H9 (cell line): ENCODE measurements at regions not wholly inside any gene's neighbourhood (a gene's known extent, or its start where the extent isn't known, plus 50 kb on each side); places are given as distances from the start of the nearest gene placed in this dataset.

Source experiments
- DNase-seq: peaks from one replicate; pipeline ENCODE4 v3.0.0-alpha.2; 2017
- H2AFZ ChIP-seq: one replicate; pipeline ENCODE4 v1.6.1; 2013; ENCODE audit warnings: mild to moderate bottlenecking, low read length, control low read depth, moderate library complexity
- H2AK5ac ChIP-seq: 2 replicates; pipeline ENCODE4 v1.6.1; 2013; ENCODE audit warnings: low read length, control low read depth, mixed read lengths; ENCODE audit not compliant: insufficient read length
- H2BK120ac ChIP-seq: one replicate; pipeline ENCODE4 v1.6.1; 2013; ENCODE audit warnings: low read depth, mild to moderate bottlenecking, low read length, control low read depth, inconsistent platforms; ENCODE audit not compliant: poor library complexity, severe bottlenecking
- H2BK12ac ChIP-seq: 2 replicates; pipeline ENCODE4 v1.6.1; 2013; ENCODE audit warnings: low read length, control low read depth, mixed read lengths, low read depth; ENCODE audit not compliant: insufficient read length
- H2BK15ac ChIP-seq: 2 replicates; pipeline ENCODE4 v1.6.1; 2013; ENCODE audit warnings: low read depth, low read length, control low read depth
- H2BK20ac ChIP-seq: one replicate; pipeline ENCODE4 v1.6.1; 2013; ENCODE audit warnings: low read depth, mild to moderate bottlenecking, low read length, control low read depth, inconsistent platforms; ENCODE audit not compliant: poor library complexity, severe bottlenecking
- H2BK5ac ChIP-seq: 2 replicates; pipeline ENCODE4 v1.6.1; 2013; ENCODE audit warnings: low read length, control low read depth, mixed read lengths; ENCODE audit not compliant: insufficient read length
- H3K14ac ChIP-seq: 2 replicates; pipeline ENCODE4 v1.6.1; 2013; ENCODE audit warnings: low read length, control low read depth; ENCODE audit not compliant: insufficient read depth
- H3K18ac ChIP-seq: 2 replicates; pipeline ENCODE4 v1.6.1; 2013; ENCODE audit warnings: low read depth, mild to moderate bottlenecking, mixed read lengths, low read length, control low read depth; ENCODE audit not compliant: insufficient read length
- H3K23ac ChIP-seq: 2 replicates; pipeline ENCODE4 v1.6.1; 2013; ENCODE audit warnings: low read length, control low read depth, mixed read lengths, low read depth; ENCODE audit not compliant: insufficient read length
- H3K23me2 ChIP-seq: 2 replicates; pipeline ENCODE4 v1.6.1; 2013; ENCODE audit warnings: low read depth, mild to moderate bottlenecking, mixed read lengths, low read length, control low read depth; ENCODE audit not compliant: insufficient read length, poor library complexity, severe bottlenecking
- H3K27ac ChIP-seq: 2 replicates; pipeline ENCODE4 v1.5.1; 2013; ENCODE audit warnings: low read length, control low read depth, mixed read lengths, low read depth; ENCODE audit not compliant: insufficient read length
- H3K27me3 ChIP-seq: 2 replicates; pipeline ENCODE4 v1.6.1; 2013; ENCODE audit warnings: low read length, control low read depth, inconsistent platforms; ENCODE audit not compliant: insufficient read depth
- H3K4ac ChIP-seq: 2 replicates; pipeline ENCODE4 v1.6.1; 2013; ENCODE audit warnings: low read depth, mild to moderate bottlenecking, control low read depth, inconsistent platforms, low read length, moderate library complexity
- H3K4me1 ChIP-seq: 2 replicates; pipeline ENCODE4 v1.6.1; 2013; ENCODE audit warnings: low read length, control low read depth, inconsistent platforms; ENCODE audit not compliant: insufficient read depth
- H3K4me2 ChIP-seq: 2 replicates; pipeline ENCODE4 v1.6.1; 2013; ENCODE audit warnings: low read length, control low read depth, mixed read lengths; ENCODE audit not compliant: insufficient read length, insufficient read depth
- H3K56ac ChIP-seq: 2 replicates; pipeline ENCODE4 v1.6.1; 2013; ENCODE audit warnings: low read depth, mild to moderate bottlenecking, mixed read lengths, low read length, control low read depth; ENCODE audit not compliant: insufficient read length
- H3K79me1 ChIP-seq: 2 replicates; pipeline ENCODE4 v1.6.1; 2013; ENCODE audit warnings: low read depth, mild to moderate bottlenecking, moderate library complexity, low read length, control low read depth, inconsistent platforms; ENCODE audit not compliant: insufficient read depth, poor library complexity, severe bottlenecking
- H3K79me2 ChIP-seq: 2 replicates; pipeline ENCODE4 v1.6.1; 2013; ENCODE audit warnings: low read length, control low read depth, inconsistent platforms; ENCODE audit not compliant: insufficient read depth
- H3K9ac ChIP-seq: 2 replicates; pipeline ENCODE4 v1.6.1; 2013; ENCODE audit warnings: low read length, control low read depth, mixed read lengths; ENCODE audit not compliant: insufficient read length; ENCODE audit errors: extremely low read depth
- H3K9me3 ChIP-seq: one replicate; pipeline ENCODE4 v1.6.1; 2013; ENCODE audit warnings: low read depth, low read length, inconsistent platforms; ENCODE audit not compliant: control insufficient read depth
- H3T11ph ChIP-seq: one replicate; pipeline ENCODE4 v1.6.1; 2013; ENCODE audit warnings: mild to moderate bottlenecking, low read length, control low read depth, inconsistent platforms
- H4K20me1 ChIP-seq: one replicate; pipeline ENCODE4 v1.6.1; 2013; ENCODE audit not compliant: control insufficient read depth, insufficient read length, insufficient read depth
- H4K5ac ChIP-seq: 2 replicates; pipeline ENCODE4 v1.6.1; 2013; ENCODE audit warnings: low read depth, mild to moderate bottlenecking, mixed read lengths, low read length, control low read depth; ENCODE audit not compliant: insufficient read length
- H4K8ac ChIP-seq: replicated peaks from 2 replicates; pipeline ENCODE4 v1.6.1; 2013; ENCODE audit warnings: low read length, control low read depth, mixed read lengths, low read depth; ENCODE audit not compliant: insufficient read length
- H4K91ac ChIP-seq: 2 replicates; pipeline ENCODE4 v1.6.1; 2013; ENCODE audit warnings: low read depth, mild to moderate bottlenecking, moderate library complexity, mixed read lengths, low read length, control low read depth; ENCODE audit not compliant: insufficient read length
- H3K27ac Mint-ChIP-seq, 3 experiments: 2 replicates in 2 of 3; 3 replicates in 1 of 3; pipeline ENCODE4 v1.8.0; 2020 to 2021; ENCODE audit warnings: mixed read lengths in 3 of 3, mild to moderate bottlenecking in 1 of 3, moderate library complexity in 1 of 3
- H3K27me3 Mint-ChIP-seq: 2 replicates; pipeline ENCODE4 v1.8.0; 2021; ENCODE audit warnings: low read depth, mild to moderate bottlenecking, moderate library complexity, mixed read lengths
- H3K36me3 Mint-ChIP-seq, 3 experiments: 2 replicates in 2 of 3; 3 replicates in 1 of 3; pipeline ENCODE4 v1.8.0; 2020 to 2021; ENCODE audit warnings: low read depth in 3 of 3, mixed read lengths in 3 of 3; ENCODE audit not compliant: insufficient read depth in 1 of 3
- H3K4me1 Mint-ChIP-seq, 2 experiments: 2 replicates each; pipeline ENCODE4 v1.8.0; 2020; ENCODE audit warnings: mixed read lengths in 2 of 2
- H3K4me3 Mint-ChIP-seq, 2 experiments: 2 replicates in 1 of 2; 3 replicates in 1 of 2; pipeline ENCODE4 v1.8.0; 2020 to 2021; ENCODE audit warnings: mild to moderate bottlenecking in 2 of 2, mixed read lengths in 2 of 2, moderate library complexity in 1 of 2
- H3K9me3 Mint-ChIP-seq, 2 experiments: 2 replicates in 1 of 2; 3 replicates in 1 of 2; pipeline ENCODE4 v1.8.0; 2020; ENCODE audit warnings: mild to moderate bottlenecking in 2 of 2, mixed read lengths in 2 of 2, moderate library complexity in 1 of 2
- CTCF ChIP-seq: fragments of 200-600 bp; sonication (generic); conservative IDR thresholded peaks from 3 replicates; pipeline ENCODE4 v1.8.0; 2021; ENCODE audit warnings: antibody characterized with exemption, mild to moderate bottlenecking

- Histone ChIP-seq H4K20me1 (no peaks in the 10 kb centered on the region), H2BK12ac (no peak overlapping the region), H3K23ac (no peak overlapping the region), H2BK5ac (no peak overlapping the region), H3K56ac (no peak overlapping the region), H2BK120ac (no peak overlapping the region), H4K5ac (no peak overlapping the region), H3K79me2 (no peaks in the 10 kb centered on the region), H2BK20ac (no peak overlapping the region), H3K27ac (no peak overlapping the region), H3K18ac (no peak overlapping the region), H3K79me1 (no peaks in the 10 kb centered on the region), H3K4ac (no peak overlapping the region), H4K8ac (no peak overlapping the region), H4K91ac (no peak overlapping the region), H3K14ac (no peak overlapping the region), H3K27me3 (no peaks in the 10 kb centered on the region), H2BK15ac (no peak overlapping the region), H2AK5ac (no peak overlapping the region), H2AFZ (no peak overlapping the region), H3K9me3 (no peaks in the 10 kb centered on the region), H3K9ac (no peak overlapping the region), H3K4me1 (no peaks in the 10 kb centered on the region), H3K4me2 (no peak overlapping the region), H3T11ph (no peak overlapping the region), H3K23me2 (no peaks in the 10 kb centered on the region)
- Mint-ChIP-seq H3K27ac (no peak overlapping the region), H3K9me3 (no peaks in the 10 kb centered on the region; a peak in 1 of 5 replicates), H3K4me1 (no peaks in the 10 kb centered on the region), H3K27me3 (no peaks in the 10 kb centered on the region), H3K4me3 (no peak overlapping the region), H3K36me3 (no peaks in the 10 kb centered on the region)
- no peak for TF ChIP-seq CTCF
- DNase-seq, result no peak
These were observed 90.8 kb upstream of the TMTC2 start for GRCh38 chr12:82595941-82596340.
